Stomach (tissue), 4 donors: ENCODE measurements at regions not wholly inside any gene's neighbourhood (a gene's known extent, or its start where the extent isn't known, plus 50 kb on each side); places are given as distances from the start of the nearest gene placed in this dataset.

Experiments
- CTCF ChIP-seq, 7 experiments: fragments of 450-650 bp in 4 of 7; fragments of 200-600 bp in 3 of 7; sonication (generic) in 3 of 7; IDR thresholded peaks; one replicate each; pipeline ENCODE4 v1.5.1; 2016 to 2019; ENCODE audit warnings: antibody characterized with exemption in 7 of 7, control low read depth in 2 of 7, mild to moderate bottlenecking in 1 of 7
- POLR2A ChIP-seq, 4 donors: fragments of 450-650 bp; IDR thresholded peaks; one replicate each; pipeline ENCODE4 v1.6.1; 2016; ENCODE audit warnings: antibody characterized with exemption in 4 of 4, control low read depth in 2 of 4, mild to moderate bottlenecking in 1 of 4, moderate library complexity in 1 of 4
- POLR2AphosphoS5 ChIP-seq, 3 donors: sonication (generic); formaldehyde crosslinking; IDR thresholded peaks; one replicate each; pipeline ENCODE4 v1.6.1; 2016; ENCODE audit warnings: antibody characterized with exemption in 3 of 3

DNA sequence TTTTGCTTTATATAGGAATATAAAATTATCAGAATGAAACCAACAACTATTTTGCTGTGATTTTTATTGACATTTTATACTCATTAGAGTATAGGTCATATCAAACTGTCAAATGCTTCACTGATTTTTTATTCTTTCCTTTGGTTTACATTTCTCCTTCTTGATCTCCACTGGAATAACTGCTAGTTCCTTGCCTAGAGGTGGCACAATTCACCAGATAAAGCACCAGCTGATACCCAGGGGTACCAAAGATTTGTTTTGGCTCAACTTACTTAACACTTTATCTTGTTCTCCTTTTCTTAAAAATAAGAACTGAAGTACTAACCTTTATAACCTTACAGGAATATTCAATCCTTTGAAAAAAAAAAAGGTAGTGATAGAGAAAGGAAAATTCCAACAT lies 725.1 kb upstream of the CHORDC1 start:
- TF ChIP-seq CTCF (IDR thresholded peaks at IDR 0.05) (peak in 2 of 7 experiments; percentile 8 to 41), POLR2A (IDR thresholded peaks at IDR 0.05) (no peak), POLR2AphosphoS5 (IDR thresholded peaks at IDR 0.05) (no peak)
